Neural progenitor cell (in vitro differentiated cells): ENCODE measurements at regions not wholly inside any gene's neighbourhood (a gene's known extent, or its start where the extent isn't known, plus 50 kb on each side); places are given as distances from the start of the nearest gene placed in this dataset.

Experiments
- DNase-seq: peaks from one replicate; pipeline ENCODE4 v3.0.0-alpha.2; 2016; ENCODE audit warnings: low spot score
- H2AFZ ChIP-seq: fragments of 200-600 bp; sonication (generic); replicated peaks from 2 replicates; pipeline ENCODE4 v1.6.1; 2016; ENCODE audit warnings: antibody characterized with exemption
- H3F3A ChIP-seq: fragments of 200-600 bp; sonication (generic); 2 replicates; pipeline ENCODE4 v1.6.1; 2016; ENCODE audit warnings: antibody characterized with exemption, low read depth
- H3K27ac ChIP-seq: fragments of 200-600 bp; sonication (generic); 2 replicates; pipeline ENCODE4 v1.5.1; 2016; ENCODE audit warnings: mild to moderate bottlenecking
- H3K27me3 ChIP-seq: fragments of 200-600 bp; sonication (generic); 2 replicates; pipeline ENCODE4 v1.6.1; 2016; ENCODE audit warnings: mild to moderate bottlenecking, moderate library complexity
- H3K36me3 ChIP-seq: fragments of 200-600 bp; sonication (generic); 2 replicates; pipeline ENCODE4 v1.5.1; 2016
- H3K4me1 ChIP-seq: fragments of 200-600 bp; sonication (generic); 2 replicates; pipeline ENCODE4 v1.6.1; 2016; ENCODE audit warnings: mixed run types
- H3K4me2 ChIP-seq: fragments of 200-600 bp; sonication (generic); 2 replicates; pipeline ENCODE4 v1.6.1; 2016
- H3K4me3 ChIP-seq: fragments of 200-600 bp; sonication (generic); 2 replicates; pipeline ENCODE4 v1.5.1; 2016
- H3K79me2 ChIP-seq: fragments of 200-600 bp; sonication (generic); 2 replicates; pipeline ENCODE4 v1.6.1; 2016; ENCODE audit warnings: low read depth
- H3K9ac ChIP-seq: fragments of 200-600 bp; sonication (generic); 2 replicates; pipeline ENCODE4 v1.6.1; 2016
- H3K9me3 ChIP-seq: fragments of 200-600 bp; sonication (generic); 2 replicates; pipeline ENCODE4 v1.5.1; 2016; ENCODE audit warnings: low read depth
- H4K20me1 ChIP-seq: fragments of 200-600 bp; sonication (generic); 2 replicates; pipeline ENCODE4 v1.6.1; 2016; ENCODE audit warnings: low read depth
- H3K27ac Mint-ChIP-seq: 3 replicates; pipeline ENCODE4 v1.8.0; 2021; ENCODE audit warnings: mixed read lengths
- H3K27me3 Mint-ChIP-seq: 2 replicates; pipeline ENCODE4 v1.8.0; 2022; ENCODE audit warnings: low read depth, mild to moderate bottlenecking, inconsistent platforms, moderate library complexity, mixed read lengths; ENCODE audit not compliant: insufficient read depth
- H3K36me3 Mint-ChIP-seq: 3 replicates; pipeline ENCODE4 v1.8.0; 2021; ENCODE audit warnings: mixed read lengths
- H3K4me1 Mint-ChIP-seq: 3 replicates; pipeline ENCODE4 v1.8.0; 2021; ENCODE audit warnings: mixed read lengths
- H3K4me3 Mint-ChIP-seq: 3 replicates; pipeline ENCODE4 v1.8.0; 2021; ENCODE audit warnings: mild to moderate bottlenecking, moderate library complexity, mixed read lengths
- H3K9me3 Mint-ChIP-seq: 3 replicates; pipeline ENCODE4 v1.8.0; 2020; ENCODE audit warnings: mixed read lengths
- EZH2 ChIP-seq: fragments of 200-600 bp; sonication (generic); IDR thresholded peaks from 2 replicates; pipeline ENCODE4 v1.6.1; 2017; ENCODE audit warnings: antibody characterized with exemption, mild to moderate bottlenecking, moderate library complexity
- EZH2phosphoT487 ChIP-seq: fragments of 200-600 bp; sonication (generic); IDR thresholded peaks from 2 replicates; pipeline ENCODE4 v1.6.1; 2017; ENCODE audit warnings: antibody characterized with exemption
- TF ChIP-seq, protein P1 (sequence below): fragments of 200-600 bp; sonication (generic); IDR thresholded peaks from 2 replicates; pipeline ENCODE4 v1.5.1; 2017; ENCODE audit warnings: antibody characterized with exemption, mild to moderate bottlenecking

DNA sequence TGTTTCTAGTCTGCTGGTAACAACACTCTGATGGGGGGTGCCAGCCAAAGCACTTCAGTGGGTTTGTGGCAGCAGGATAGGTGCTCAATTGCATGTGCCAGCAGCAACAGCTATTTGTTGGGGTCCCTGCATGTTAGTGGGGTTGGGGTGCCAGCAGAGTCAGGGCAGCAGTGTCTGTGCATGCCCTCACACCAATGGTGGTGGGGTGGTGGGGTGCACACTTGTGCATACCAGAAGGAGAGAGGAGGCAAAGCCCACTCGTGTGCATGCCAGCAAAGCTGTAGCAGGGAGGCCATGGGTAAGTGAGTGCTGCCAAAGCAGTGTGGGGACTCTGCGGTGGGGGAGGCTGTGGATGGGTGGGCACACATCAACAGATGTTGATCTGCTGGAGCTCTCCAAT is 232.2 kb downstream of the GABRG2 start:
- H3K27me3 ChIP-seq = no peaks in the 10 kb centered on the region
- no peak for TF ChIP-seq EZH2phosphoT487
- TF ChIP-seq, protein P1, sequence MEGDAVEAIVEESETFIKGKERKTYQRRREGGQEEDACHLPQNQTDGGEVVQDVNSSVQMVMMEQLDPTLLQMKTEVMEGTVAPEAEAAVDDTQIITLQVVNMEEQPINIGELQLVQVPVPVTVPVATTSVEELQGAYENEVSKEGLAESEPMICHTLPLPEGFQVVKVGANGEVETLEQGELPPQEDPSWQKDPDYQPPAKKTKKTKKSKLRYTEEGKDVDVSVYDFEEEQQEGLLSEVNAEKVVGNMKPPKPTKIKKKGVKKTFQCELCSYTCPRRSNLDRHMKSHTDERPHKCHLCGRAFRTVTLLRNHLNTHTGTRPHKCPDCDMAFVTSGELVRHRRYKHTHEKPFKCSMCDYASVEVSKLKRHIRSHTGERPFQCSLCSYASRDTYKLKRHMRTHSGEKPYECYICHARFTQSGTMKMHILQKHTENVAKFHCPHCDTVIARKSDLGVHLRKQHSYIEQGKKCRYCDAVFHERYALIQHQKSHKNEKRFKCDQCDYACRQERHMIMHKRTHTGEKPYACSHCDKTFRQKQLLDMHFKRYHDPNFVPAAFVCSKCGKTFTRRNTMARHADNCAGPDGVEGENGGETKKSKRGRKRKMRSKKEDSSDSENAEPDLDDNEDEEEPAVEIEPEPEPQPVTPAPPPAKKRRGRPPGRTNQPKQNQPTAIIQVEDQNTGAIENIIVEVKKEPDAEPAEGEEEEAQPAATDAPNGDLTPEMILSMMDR = no peak
- TF ChIP-seq EZH2 = no peak
- DNase-seq = no peak
- Mint-ChIP-seq H3K27ac (no peak overlapping the region), H3K27me3 (no peaks in the 10 kb centered on the region), H3K4me1 (no peaks in the 10 kb centered on the region), H3K9me3 (no peaks in the 10 kb centered on the region), H3K4me3 (no peak overlapping the region), H3K36me3 (no peaks in the 10 kb centered on the region)
- H3K79me2 ChIP-seq = no peaks in the 10 kb centered on the region
- no peaks in the 10 kb centered on the region for H3K36me3 ChIP-seq
- H3K4me1 ChIP-seq = no peaks in the 10 kb centered on the region
- H3K4me3 ChIP-seq = no peak overlapping the region
- H3K9ac ChIP-seq = no peak overlapping the region
- no peak overlapping the region for H2AFZ ChIP-seq
- no peaks in the 10 kb centered on the region for H3K9me3 ChIP-seq
- H3K4me2 ChIP-seq = no peak overlapping the region
- H4K20me1 ChIP-seq = no peaks in the 10 kb centered on the region
- no peaks in the 10 kb centered on the region for H3F3A ChIP-seq
- no peak overlapping the region for H3K27ac ChIP-seq

DNA sequence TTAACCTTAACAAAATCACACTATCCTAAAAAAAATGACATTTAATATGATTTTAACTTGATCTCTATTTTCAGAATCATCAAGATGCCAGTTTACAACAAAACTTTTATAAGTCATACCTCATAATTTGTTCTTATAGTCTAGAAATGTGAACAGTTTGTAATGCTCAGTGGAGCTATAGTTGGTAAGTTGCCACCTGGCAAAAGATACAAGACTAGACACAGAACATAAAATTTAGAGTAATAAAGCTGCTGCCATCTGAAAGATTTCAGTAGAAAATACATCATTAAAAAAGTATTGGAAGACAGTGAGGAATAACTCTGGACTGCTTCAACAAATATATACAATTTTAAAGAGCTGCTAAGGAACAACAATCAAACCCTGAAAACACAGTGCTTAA is 233.8 kb downstream of the GABRG2 start:
- H3K4me3 ChIP-seq = no peak overlapping the region
- H3K27ac ChIP-seq = no peak overlapping the region
- H3K4me1 ChIP-seq = no peaks in the 10 kb centered on the region
- no peaks in the 10 kb centered on the region for H3F3A ChIP-seq
- H2AFZ ChIP-seq = no peak overlapping the region
- H3K9me3 ChIP-seq = no peaks in the 10 kb centered on the region
- no peak overlapping the region for H3K4me3 Mint-ChIP-seq
- no peaks in the 10 kb centered on the region for H3K27me3 ChIP-seq
- H3K79me2 ChIP-seq = no peaks in the 10 kb centered on the region
- no peaks in the 10 kb centered on the region for H3K36me3 ChIP-seq
- no peak overlapping the region for H3K4me2 ChIP-seq
- no peaks in the 10 kb centered on the region for H3K4me1 Mint-ChIP-seq
- no peak overlapping the region for H3K9ac ChIP-seq
- DNase-seq = no peak
- H3K27me3 Mint-ChIP-seq = peaks cover 2% of the 10 kb centered on the region
- no peak overlapping the region for H3K27ac Mint-ChIP-seq
- H4K20me1 ChIP-seq = no peaks in the 10 kb centered on the region
- TF ChIP-seq, protein P1 = no peak
- TF ChIP-seq EZH2 = no peak
- TF ChIP-seq EZH2phosphoT487 = no peak
- no peaks in the 10 kb centered on the region for H3K9me3 Mint-ChIP-seq
- no peaks in the 10 kb centered on the region for H3K36me3 Mint-ChIP-seq

GRCh38 chr5:162323466-162323865 is 255.9 kb downstream of the GABRG2 start:
- TF ChIP-seq, protein P1 = no peak
- TF ChIP-seq EZH2 (no peak), EZH2phosphoT487 (no peak)
- Mint-ChIP-seq H3K27ac (no peak overlapping the region), H3K4me3 (no peak overlapping the region), H3K36me3 (no peaks in the 10 kb centered on the region), H3K9me3 (peaks cover 5% of the 10 kb centered on the region), H3K4me1 (no peaks in the 10 kb centered on the region), H3K27me3 (no peaks in the 10 kb centered on the region)
- Histone ChIP-seq H3F3A (no peaks in the 10 kb centered on the region), H3K4me2 (no peak overlapping the region), H3K9me3 (no peaks in the 10 kb centered on the region), H3K36me3 (no peaks in the 10 kb centered on the region), H3K27ac (no peak overlapping the region), H3K9ac (no peak overlapping the region), H2AFZ (no peak overlapping the region), H3K4me1 (no peaks in the 10 kb centered on the region), H3K79me2 (no peaks in the 10 kb centered on the region), H3K4me3 (no peak overlapping the region), H4K20me1 (no peaks in the 10 kb centered on the region), H3K27me3 (no peaks in the 10 kb centered on the region)
- no peak for DNase-seq

DNA sequence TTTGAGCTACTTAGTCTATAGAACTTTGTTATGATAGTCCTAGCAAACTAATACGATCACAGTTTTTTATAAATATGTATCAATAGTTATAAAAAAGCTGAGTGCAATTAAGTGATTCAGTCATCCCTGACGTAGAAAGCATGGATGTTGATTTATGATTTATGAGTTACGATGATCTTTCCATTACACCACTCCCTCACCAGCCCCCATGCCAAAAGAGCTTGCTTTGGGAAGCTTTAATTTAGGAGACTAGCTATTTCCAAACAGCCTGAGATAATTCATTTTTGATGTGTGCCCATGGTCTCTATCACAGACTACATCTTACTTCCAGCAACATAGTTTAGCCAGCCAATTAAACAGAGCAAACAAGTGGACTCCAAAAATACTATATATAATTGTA is 256.8 kb downstream of the GABRG2 start:
- no peaks in the 10 kb centered on the region for H3K36me3 Mint-ChIP-seq
- no peak overlapping the region for H2AFZ ChIP-seq
- no peaks in the 10 kb centered on the region for H3K36me3 ChIP-seq
- no peaks in the 10 kb centered on the region for H3K4me1 Mint-ChIP-seq
- H3K9me3 ChIP-seq = no peaks in the 10 kb centered on the region
- no peak overlapping the region for H3K27ac ChIP-seq
- H3K4me3 ChIP-seq = no peak overlapping the region
- H3K9me3 Mint-ChIP-seq = peaks cover 5% of the 10 kb centered on the region
- TF ChIP-seq, protein P1 = no peak
- TF ChIP-seq EZH2phosphoT487 = no peak
- no peak for TF ChIP-seq EZH2
- DNase-seq = no peak
- H3K27ac Mint-ChIP-seq = no peak overlapping the region
- no peaks in the 10 kb centered on the region for H3K27me3 Mint-ChIP-seq
- H3F3A ChIP-seq = no peaks in the 10 kb centered on the region
- H3K4me1 ChIP-seq = no peaks in the 10 kb centered on the region
- H3K79me2 ChIP-seq = no peaks in the 10 kb centered on the region
- no peak overlapping the region for H3K9ac ChIP-seq
- H3K4me3 Mint-ChIP-seq = no peak overlapping the region
- no peaks in the 10 kb centered on the region for H4K20me1 ChIP-seq
- no peaks in the 10 kb centered on the region for H3K27me3 ChIP-seq
- H3K4me2 ChIP-seq = no peak overlapping the region
